ENCODE measurements at regions not wholly inside any gene's neighbourhood (a gene's known extent, or its start where the extent isn't known, plus 50 kb on each side); places are given as distances from the start of the nearest gene placed in this dataset.

DNA sequence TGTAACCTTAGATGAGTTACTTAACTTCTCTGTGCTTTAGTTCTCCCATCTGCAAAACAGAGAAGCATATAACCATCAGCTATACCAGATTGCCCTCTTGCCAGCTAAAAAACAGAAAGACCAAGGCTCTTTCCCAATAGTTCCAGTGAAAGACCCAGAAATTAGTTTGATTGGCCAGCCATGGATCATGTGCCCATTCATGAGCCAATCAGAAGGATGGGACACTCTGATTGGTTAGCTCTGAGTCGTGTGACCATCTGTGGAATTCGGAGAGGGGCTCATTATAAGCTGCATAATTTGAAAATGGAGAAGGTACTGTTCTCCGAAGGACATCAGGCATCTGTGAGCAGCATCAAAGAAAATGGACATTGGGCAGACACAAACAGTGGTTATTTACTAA lies 155.2 kb downstream of the ABCC12 start:
- FAIRE-seq (no peak), DNase-seq (ENCODE audit: insufficient read length, low spot score) (no peak)
- TF ChIP-seq POLR2A (IDR thresholded peaks at IDR 0.05; ENCODE audit: low read depth, low read length) (no peak), TAF1 (IDR thresholded peaks at IDR 0.05; ENCODE audit: low read depth, low read length) (no peak), PAX5 (IDR thresholded peaks at IDR 0.05; ENCODE audit: insufficient read depth, low read length, severe bottlenecking) (no peak), POLR2AphosphoS5 (IDR thresholded peaks at IDR 0.05; ENCODE audit: low read depth, low read length) (no peak), SPI1 (IDR thresholded peaks at IDR 0.05; ENCODE audit: low read depth, low read length) (no peak), POU2F2 (IDR thresholded peaks at IDR 0.05; ENCODE audit: low read depth, low read length) (no peak)

DNA sequence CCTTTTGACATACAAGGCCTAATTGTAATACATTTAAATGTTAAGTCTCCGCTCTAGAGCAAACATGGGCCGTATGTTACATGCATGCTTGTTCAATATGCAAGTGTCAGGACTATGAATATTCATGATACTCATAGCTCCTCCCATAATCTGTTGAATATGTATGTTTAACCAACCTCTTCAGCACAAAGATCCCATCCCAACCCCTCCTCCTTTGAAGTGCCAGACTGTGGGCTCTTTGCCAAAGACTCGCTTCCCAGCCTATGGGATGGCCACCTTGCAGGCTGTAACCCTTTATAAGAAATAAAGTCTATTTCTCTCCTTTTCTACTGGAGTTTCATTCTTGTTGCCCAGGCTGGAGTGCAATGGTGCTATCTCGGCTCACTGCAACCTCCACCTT lies 156.2 kb downstream of the ABCC12 start:
- DNase-seq (ENCODE audit: insufficient read length, low spot score): no peak
- TF ChIP-seq TAF1 (IDR thresholded peaks at IDR 0.05; ENCODE audit: low read depth, low read length) (no peak), SPI1 (IDR thresholded peaks at IDR 0.05; ENCODE audit: low read depth, low read length) (no peak), POLR2AphosphoS5 (IDR thresholded peaks at IDR 0.05; ENCODE audit: low read depth, low read length) (no peak), POU2F2 (IDR thresholded peaks at IDR 0.05; ENCODE audit: low read depth, low read length) (no peak), PAX5 (IDR thresholded peaks at IDR 0.05; ENCODE audit: insufficient read depth, low read length, severe bottlenecking) (no peak), POLR2A (IDR thresholded peaks at IDR 0.05; ENCODE audit: low read depth, low read length) (no peak)
- no peak for FAIRE-seq

DNA sequence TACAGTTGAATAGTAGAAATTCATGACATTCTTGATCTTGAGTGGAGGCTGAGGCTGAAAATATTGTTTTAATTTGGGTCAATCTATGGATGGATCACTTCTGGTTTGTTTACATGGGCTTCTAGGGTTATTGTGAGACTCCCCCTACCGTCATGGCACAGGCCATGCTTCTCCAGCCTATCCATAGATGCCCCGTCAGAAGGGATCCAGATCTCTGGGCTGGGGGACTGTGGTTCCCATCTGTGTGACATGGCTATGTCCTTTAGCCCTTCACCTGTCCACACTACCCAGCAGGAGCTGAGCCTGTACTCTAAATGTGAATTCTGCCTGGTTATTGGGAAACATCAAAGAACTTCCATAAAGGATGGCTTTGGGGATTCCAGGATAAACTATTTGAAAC lies 160.4 kb downstream of the ABCC12 start:
- no peak for FAIRE-seq
- no peak for TF ChIP-seq SPI1 (IDR thresholded peaks at IDR 0.05; ENCODE audit: low read depth, low read length)
- TF ChIP-seq TAF1 (IDR thresholded peaks at IDR 0.05; ENCODE audit: low read depth, low read length): no peak
- no peak for TF ChIP-seq POU2F2 (IDR thresholded peaks at IDR 0.05; ENCODE audit: low read depth, low read length)
- TF ChIP-seq POLR2A (IDR thresholded peaks at IDR 0.05; ENCODE audit: low read depth, low read length): no peak
- TF ChIP-seq POLR2AphosphoS5 (IDR thresholded peaks at IDR 0.05; ENCODE audit: low read depth, low read length): no peak
- no peak for TF ChIP-seq PAX5 (IDR thresholded peaks at IDR 0.05; ENCODE audit: insufficient read depth, low read length, severe bottlenecking)

DNA sequence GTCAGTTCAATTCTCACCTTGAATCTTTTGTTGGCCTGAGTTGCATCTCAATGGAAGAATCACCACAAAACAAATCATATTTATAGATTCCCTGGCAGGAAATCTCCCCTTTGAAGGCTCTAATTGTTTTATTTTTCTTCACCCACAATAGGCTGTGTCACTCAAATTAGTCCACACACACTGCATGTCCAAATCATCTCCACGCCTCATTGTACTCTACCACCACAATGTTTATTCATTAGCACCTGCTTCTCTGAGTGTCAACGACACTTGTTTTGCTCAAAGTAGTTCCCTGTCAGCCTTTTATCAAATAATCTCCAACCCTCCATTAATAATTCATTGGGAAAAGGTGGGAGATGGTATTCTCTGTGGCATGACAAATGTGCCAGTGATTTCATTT lies 164.3 kb downstream of the ABCC12 start:
- no peak for FAIRE-seq

More for the DNA sequence above, 160.4 kb downstream of the ABCC12 start:
- DNase-seq (ENCODE audit: insufficient read length, low spot score): no peak

DNA sequence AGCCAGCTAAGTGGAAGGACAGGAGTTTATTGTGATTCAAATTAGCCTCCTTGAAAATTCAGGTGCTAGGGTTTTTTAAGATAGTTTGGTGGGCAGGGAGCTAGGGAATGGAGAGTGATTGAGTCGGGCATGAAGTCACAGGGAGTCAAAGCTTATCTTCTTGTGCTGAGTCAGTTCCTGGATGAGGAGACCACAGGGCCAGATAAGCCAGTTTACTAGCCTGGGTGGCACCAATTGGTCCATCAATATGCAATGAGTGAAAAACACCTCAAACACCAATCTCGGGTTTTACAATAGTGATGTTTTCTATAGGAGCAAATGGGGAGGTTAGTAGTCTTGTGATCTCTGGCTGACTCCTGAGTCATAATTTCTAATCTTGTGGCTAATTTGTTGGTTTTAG lies 165.1 kb downstream of the ABCC12 start:
- TF ChIP-seq POU2F2 (IDR thresholded peaks at IDR 0.05; ENCODE audit: low read depth, low read length): no peak
- no peak for TF ChIP-seq POLR2AphosphoS5 (IDR thresholded peaks at IDR 0.05; ENCODE audit: low read depth, low read length)
- TF ChIP-seq SPI1 (IDR thresholded peaks at IDR 0.05; ENCODE audit: low read depth, low read length): no peak
- TF ChIP-seq TAF1 (IDR thresholded peaks at IDR 0.05; ENCODE audit: low read depth, low read length): no peak
- no peak for TF ChIP-seq POLR2A (IDR thresholded peaks at IDR 0.05; ENCODE audit: low read depth, low read length)
- no peak for TF ChIP-seq PAX5 (IDR thresholded peaks at IDR 0.05; ENCODE audit: insufficient read depth, low read length, severe bottlenecking)
- FAIRE-seq: no peak

More for the DNA sequence above, 164.3 kb downstream of the ABCC12 start:
- TF ChIP-seq POLR2AphosphoS5 (IDR thresholded peaks at IDR 0.05; ENCODE audit: low read depth, low read length): no peak
- no peak for DNase-seq (ENCODE audit: insufficient read length, low spot score)

DNA sequence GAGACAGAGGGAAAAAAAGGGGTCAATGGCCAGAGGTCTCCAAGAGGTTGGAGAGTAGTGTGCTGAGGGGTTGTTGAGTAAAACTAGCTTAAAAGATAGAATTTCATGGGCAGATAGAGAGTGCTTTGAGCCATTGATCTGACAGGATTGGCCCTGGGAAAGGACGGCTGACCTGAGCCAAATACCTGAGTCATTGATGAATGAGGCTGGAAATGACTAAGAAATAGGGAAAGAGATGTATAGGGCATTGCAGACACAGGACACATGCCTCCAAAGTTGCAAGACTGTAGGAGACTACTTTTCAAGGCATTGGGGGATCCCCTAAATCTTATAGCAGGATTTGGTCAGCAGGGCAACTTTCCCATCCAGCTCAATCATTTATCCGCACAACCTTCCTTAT lies 168.7 kb downstream of the ABCC12 start:
- no peak for DNase-seq (ENCODE audit: insufficient read length, low spot score)
- no peak for FAIRE-seq
- no peak for TF ChIP-seq POLR2A (IDR thresholded peaks at IDR 0.05; ENCODE audit: low read depth, low read length)
- TF ChIP-seq PAX5 (IDR thresholded peaks at IDR 0.05; ENCODE audit: insufficient read depth, low read length, severe bottlenecking): no peak
- no peak for TF ChIP-seq POU2F2 (IDR thresholded peaks at IDR 0.05; ENCODE audit: low read depth, low read length)
- TF ChIP-seq TAF1 (IDR thresholded peaks at IDR 0.05; ENCODE audit: low read depth, low read length): no peak
- no peak for TF ChIP-seq SPI1 (IDR thresholded peaks at IDR 0.05; ENCODE audit: low read depth, low read length)
- no peak for TF ChIP-seq POLR2AphosphoS5 (IDR thresholded peaks at IDR 0.05; ENCODE audit: low read depth, low read length)

More for the DNA sequence above, 165.1 kb downstream of the ABCC12 start:
- no peak for DNase-seq (ENCODE audit: insufficient read length, low spot score)

DNA sequence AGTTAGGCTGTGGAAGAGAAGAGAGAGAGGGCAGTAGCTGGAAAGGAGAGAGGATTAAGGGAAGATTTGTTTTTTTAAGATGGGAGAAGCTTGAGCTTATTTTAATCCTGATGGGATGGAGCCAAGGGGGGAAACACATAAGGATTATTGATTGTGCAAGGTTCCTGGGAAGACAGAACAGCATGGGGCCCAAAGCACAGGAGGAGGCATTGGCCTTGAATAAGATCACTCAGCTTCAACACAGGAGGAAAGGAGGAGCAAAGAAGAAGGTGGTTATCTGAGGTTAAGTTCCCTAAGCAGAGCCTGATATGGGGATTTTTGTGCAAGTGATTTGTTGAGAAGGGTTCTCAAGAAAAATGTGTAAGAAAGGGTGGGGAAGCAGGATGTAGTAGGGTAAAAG lies 169.8 kb downstream of the ABCC12 start:
- FAIRE-seq: no peak
- no peak for DNase-seq (ENCODE audit: insufficient read length, low spot score)
- TF ChIP-seq POLR2AphosphoS5 (IDR thresholded peaks at IDR 0.05; ENCODE audit: low read depth, low read length) (no peak), PAX5 (IDR thresholded peaks at IDR 0.05; ENCODE audit: insufficient read depth, low read length, severe bottlenecking) (no peak), SPI1 (IDR thresholded peaks at IDR 0.05; ENCODE audit: low read depth, low read length) (no peak), TAF1 (IDR thresholded peaks at IDR 0.05; ENCODE audit: low read depth, low read length) (no peak), POLR2A (IDR thresholded peaks at IDR 0.05; ENCODE audit: low read depth, low read length) (no peak), POU2F2 (IDR thresholded peaks at IDR 0.05; ENCODE audit: low read depth, low read length) (no peak)

DNA sequence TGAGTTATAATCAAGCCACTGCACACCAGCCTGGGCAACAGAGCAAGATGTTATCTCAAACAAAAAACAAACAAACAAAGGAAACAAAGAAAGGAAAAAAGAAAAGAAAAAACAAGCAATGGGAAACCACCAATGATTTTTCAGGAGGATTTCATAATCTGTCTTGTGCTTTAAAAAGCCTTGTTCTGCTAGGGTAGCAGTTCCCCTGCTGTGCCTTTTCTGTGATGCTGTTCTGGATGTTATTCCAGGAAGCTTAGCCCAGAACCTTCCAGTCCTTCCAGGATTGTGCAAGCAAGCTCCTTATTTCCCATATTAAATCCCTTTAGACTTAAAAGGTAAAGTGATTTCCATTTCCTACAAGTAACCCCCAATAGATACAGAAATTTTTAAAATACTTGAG lies 171.1 kb downstream of the ABCC12 start:
- FAIRE-seq (no peak), DNase-seq (ENCODE audit: insufficient read length, low spot score) (no peak)
- TF ChIP-seq PAX5 (IDR thresholded peaks at IDR 0.05; ENCODE audit: insufficient read depth, low read length, severe bottlenecking) (no peak), POLR2A (IDR thresholded peaks at IDR 0.05; ENCODE audit: low read depth, low read length) (no peak), SPI1 (IDR thresholded peaks at IDR 0.05; ENCODE audit: low read depth, low read length) (no peak), POLR2AphosphoS5 (IDR thresholded peaks at IDR 0.05; ENCODE audit: low read depth, low read length) (no peak), POU2F2 (IDR thresholded peaks at IDR 0.05; ENCODE audit: low read depth, low read length) (no peak), TAF1 (IDR thresholded peaks at IDR 0.05; ENCODE audit: low read depth, low read length) (no peak)

DNA sequence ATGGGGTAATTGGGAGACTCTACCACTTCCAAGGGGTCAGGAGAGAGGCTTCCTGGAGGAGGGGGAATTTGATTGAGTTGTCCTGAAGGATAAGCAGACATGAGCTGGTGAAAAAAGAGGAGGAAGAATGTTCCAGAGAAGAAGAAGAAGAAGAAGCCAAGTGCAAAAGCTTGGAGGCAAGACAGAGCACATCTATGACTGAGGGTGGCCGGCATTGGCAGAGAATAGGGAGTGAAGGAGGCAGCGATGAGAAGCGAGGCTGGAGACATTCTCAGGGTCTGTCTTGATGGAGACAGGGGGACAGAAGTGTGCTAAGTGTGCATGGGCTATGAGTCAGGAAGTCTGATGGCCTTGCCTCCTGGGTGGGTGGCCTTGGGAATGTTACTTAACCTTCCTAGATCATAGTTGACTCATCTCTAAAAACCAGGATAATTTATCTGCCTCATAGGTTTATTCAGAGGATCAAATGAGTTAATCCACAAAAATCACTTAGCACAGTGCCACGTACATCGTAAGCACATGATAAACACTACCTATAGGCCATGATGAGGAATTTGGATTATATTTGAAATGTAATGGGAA lies 171.7 kb downstream of the ABCC12 start:
- FAIRE-seq: no peak
- TF ChIP-seq SPI1 (IDR thresholded peaks at IDR 0.05; ENCODE audit: low read depth, low read length) (no peak), TAF1 (IDR thresholded peaks at IDR 0.05; ENCODE audit: low read depth, low read length) (no peak), POLR2AphosphoS5 (IDR thresholded peaks at IDR 0.05; ENCODE audit: low read depth, low read length) (no peak)

DNA sequence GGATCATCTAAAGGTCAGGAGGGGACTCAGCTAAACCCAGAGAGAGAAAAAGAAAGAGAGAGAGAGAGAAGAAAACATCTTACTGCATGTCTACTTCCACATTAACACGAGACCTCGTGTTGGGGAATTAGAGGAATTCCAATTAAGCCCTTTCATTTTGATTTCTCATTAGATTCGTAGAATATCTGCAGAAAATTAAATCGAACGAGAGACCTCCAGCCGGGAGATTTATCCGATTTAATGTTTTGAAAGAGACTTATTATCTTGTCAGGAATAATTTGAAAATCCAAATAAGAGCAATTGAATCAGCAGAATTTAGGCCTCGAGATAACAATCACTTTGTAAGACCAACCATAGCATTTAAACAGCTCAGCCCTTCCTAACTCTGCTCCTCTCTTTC lies 175.6 kb downstream of the ABCC12 start:
- DNase-seq (ENCODE audit: insufficient read length, low spot score): no peak
- TF ChIP-seq POLR2A (IDR thresholded peaks at IDR 0.05; ENCODE audit: low read depth, low read length) (no peak), PAX5 (IDR thresholded peaks at IDR 0.05; ENCODE audit: insufficient read depth, low read length, severe bottlenecking) (no peak)
- no peak for FAIRE-seq

More for the DNA sequence above, 171.7 kb downstream of the ABCC12 start:
- DNase-seq (ENCODE audit: insufficient read length, low spot score): no peak
